ENCODE measurements at regions not wholly inside any gene's neighbourhood (a gene's known extent, or its start where the extent isn't known, plus 50 kb on each side); places are given as distances from the start of the nearest gene placed in this dataset.

DNA sequence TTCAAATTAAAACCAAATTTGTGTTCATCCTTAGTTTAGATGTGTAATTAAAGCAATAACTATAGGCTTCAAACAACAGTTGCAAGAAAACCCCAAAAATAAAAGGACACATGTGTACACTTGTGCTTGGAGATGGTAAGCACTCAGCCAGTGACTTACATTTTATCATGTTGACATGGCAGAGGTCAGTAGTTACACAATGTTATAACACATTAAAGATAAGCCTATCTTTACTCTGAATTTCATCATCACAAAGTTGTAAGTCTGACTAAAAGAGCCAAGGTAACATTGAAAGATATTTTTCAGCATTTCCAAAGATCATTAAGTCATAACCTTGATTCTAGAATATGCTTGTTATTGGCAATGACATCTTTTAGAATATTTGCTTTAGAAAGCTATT lies 98.5 kb upstream of the PNPLA4 start:
- TF ChIP-seq RAD21 (conservative IDR thresholded peaks at IDR 0.05 in 1 of 2, IDR thresholded peaks at IDR 0.05 in 1 of 2) (no peak), CEBPB (IDR thresholded peaks at IDR 0.05) (no peak), TP53 (CRISPR knock-in tag; IDR thresholded peaks at IDR 0.05) (no peak), EP300 (IDR thresholded peaks at IDR 0.05) (no peak), SREBF2 (IDR thresholded peaks at IDR 0.05) (no peak), NFE2L2 (conservative IDR thresholded peaks at IDR 0.05; ENCODE audit: low read length) (no peak)
- TF ChIP-seq, protein P1, sequence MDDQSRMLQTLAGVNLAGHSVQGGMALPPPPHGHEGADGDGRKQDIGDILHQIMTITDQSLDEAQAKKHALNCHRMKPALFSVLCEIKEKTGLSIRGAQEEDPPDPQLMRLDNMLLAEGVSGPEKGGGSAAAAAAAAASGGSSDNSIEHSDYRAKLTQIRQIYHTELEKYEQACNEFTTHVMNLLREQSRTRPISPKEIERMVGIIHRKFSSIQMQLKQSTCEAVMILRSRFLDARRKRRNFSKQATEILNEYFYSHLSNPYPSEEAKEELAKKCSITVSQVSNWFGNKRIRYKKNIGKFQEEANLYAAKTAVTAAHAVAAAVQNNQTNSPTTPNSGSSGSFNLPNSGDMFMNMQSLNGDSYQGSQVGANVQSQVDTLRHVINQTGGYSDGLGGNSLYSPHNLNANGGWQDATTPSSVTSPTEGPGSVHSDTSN (IDR thresholded peaks at IDR 0.05): no peak
- TF ChIP-seq, protein P2, sequence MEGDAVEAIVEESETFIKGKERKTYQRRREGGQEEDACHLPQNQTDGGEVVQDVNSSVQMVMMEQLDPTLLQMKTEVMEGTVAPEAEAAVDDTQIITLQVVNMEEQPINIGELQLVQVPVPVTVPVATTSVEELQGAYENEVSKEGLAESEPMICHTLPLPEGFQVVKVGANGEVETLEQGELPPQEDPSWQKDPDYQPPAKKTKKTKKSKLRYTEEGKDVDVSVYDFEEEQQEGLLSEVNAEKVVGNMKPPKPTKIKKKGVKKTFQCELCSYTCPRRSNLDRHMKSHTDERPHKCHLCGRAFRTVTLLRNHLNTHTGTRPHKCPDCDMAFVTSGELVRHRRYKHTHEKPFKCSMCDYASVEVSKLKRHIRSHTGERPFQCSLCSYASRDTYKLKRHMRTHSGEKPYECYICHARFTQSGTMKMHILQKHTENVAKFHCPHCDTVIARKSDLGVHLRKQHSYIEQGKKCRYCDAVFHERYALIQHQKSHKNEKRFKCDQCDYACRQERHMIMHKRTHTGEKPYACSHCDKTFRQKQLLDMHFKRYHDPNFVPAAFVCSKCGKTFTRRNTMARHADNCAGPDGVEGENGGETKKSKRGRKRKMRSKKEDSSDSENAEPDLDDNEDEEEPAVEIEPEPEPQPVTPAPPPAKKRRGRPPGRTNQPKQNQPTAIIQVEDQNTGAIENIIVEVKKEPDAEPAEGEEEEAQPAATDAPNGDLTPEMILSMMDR (IDR thresholded peaks at IDR 0.05): no peak

All from A549 (cell line).